Activated CD8-positive, alpha-beta memory T cell treated with anti-CD3 and anti-CD28 coated beads for 36 hours (primary cell): ENCODE measurements at regions not wholly inside any gene's neighbourhood (a gene's known extent, or its start where the extent isn't known, plus 50 kb on each side); places are given as distances from the start of the nearest gene placed in this dataset.

Experiments used
- CTCF ChIA-PET: fragments of 350-600 bp; sonication (Branson Sonifier 250); formaldehyde crosslinking; loops from one replicate; lab custom pipeline; 2021; ENCODE audit warnings: antibody characterized with exemption; lab: Charles Lee
- POLR2A ChIA-PET: fragments of 350-600 bp; sonication (Branson Sonifier 250); formaldehyde crosslinking; loops from one replicate; lab custom pipeline; 2021; ENCODE audit warnings: antibody characterized with exemption; lab: Charles Lee

DNA sequence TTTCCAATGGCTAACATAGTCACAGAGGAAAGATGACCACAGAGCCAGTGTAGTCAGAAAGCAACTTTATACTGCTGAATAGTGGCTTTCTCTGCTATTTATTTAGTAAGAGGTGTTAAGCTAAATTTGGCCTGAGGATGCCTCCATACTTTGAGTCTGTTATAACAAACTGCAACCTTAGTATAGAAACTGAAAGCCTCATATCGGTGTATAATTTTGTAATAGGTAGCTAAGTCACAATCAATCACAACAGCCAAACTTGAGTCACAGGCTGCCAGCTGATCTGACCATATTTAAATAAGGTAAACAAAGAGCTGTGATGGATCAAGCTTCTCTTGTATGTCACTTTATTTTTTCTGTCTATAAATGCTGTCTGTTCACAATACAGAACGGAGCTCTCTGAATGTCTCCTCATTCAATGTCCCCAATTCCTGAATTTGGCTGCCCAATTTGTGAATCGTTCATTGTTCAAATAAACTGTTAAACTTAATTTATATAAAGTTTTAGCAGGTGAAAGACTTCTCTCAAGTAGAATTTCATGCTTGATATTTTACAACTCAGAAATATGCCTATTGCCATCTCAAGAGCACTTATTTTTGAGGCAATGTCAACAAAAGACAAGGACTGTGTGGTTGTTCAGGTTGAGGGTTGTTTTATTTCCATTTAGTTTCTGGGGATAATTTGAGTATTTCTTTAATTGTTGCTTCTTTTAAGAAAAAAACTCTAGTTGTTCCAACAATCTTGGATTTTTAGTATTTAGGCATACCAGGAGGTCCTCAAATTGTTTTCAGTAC is 339.7 kb upstream of the B3GALT2 start:
- POLR2A ChIA-PET: no interaction called here
- CTCF ChIA-PET: interaction anchor here (0.5 kb wide), 1 partner anchor 37 kb away, joined by 3 read pairs; no protein-coding TSS in a partner anchor

DNA sequence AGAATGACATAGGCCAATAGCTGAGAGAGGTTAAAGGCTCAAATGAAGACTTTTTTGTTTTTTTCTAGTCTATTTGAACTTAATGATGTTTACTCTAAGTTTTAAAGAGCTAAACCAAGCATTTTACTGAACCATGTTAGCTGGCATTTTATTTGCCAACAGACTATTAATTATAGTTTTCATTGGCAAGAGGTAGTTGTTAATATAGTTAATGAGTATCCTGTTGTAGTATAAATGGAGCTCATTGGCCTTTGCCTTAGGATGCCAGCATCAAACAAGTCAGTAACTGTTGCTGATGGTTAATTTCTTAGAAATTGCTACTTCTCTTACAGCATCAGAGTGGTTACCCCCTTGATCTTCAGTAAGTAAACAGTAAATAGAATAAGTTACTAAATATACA is 339.0 kb upstream of the B3GALT2 start:
- ChIA-PET CTCF (no interaction called here), POLR2A (no interaction called here)

DNA sequence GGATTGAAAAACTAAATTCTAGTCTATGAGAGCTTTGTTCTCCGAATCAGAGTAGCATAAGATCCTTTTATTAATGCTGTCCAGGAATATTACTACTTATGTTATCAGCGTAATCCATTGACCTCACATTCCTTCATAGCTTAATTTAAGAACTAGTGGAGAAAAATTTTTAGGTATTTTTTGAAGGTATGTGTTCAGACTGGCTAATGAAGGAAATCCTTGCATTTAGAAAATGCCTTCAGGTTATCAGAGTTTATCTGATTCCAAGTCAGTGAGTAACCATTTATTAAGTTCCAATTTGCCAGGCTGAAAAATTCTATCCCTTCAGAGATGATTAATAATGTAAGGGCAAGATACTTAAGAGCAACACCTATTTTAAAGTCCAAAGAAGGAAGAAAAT is 338.2 kb upstream of the B3GALT2 start:
- POLR2A ChIA-PET: no interaction called here
- CTCF ChIA-PET: no interaction called here

GRCh38 chr1:193524021-193524420 is 337.6 kb upstream of the B3GALT2 start:
- ChIA-PET CTCF (no interaction called here), POLR2A (no interaction called here)

DNA sequence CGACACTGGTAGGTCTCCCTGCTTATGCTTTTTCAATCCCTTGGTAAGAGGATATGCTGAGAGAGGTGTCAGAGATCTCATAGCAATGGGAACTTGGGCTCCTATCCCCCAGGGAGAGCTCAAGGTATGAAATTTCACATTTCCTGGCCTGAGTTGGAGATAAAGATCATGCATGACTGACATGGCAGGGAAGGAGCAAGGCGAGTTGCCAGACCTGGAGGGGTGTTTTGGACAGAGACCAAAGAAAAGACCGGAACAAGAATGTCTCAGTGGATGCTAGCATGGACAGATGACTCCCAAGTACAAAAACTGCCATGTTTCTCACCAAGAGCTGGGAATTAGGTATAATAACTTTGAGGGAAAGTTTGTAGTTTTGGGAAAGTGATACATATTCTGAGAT is 334.1 kb upstream of the B3GALT2 start:
- POLR2A ChIA-PET: no interaction called here

GRCh38 chr1:193519922-193520321 is 333.5 kb upstream of the B3GALT2 start:
- CTCF ChIA-PET: no interaction called here

More for the DNA sequence above, 334.1 kb upstream of the B3GALT2 start:
- CTCF ChIA-PET: no interaction called here

GRCh38 chr1:193516755-193517388 is 330.5 kb upstream of the B3GALT2 start:
- ChIA-PET CTCF (no interaction called here), POLR2A (no interaction called here)

More at GRCh38 chr1:193519922-193520321, 333.5 kb upstream of the B3GALT2 start:
- POLR2A ChIA-PET: no interaction called here

GRCh38 chr1:193514397-193514796 is 328.0 kb upstream of the B3GALT2 start:
- POLR2A ChIA-PET: no interaction called here
- CTCF ChIA-PET: no interaction called here

DNA sequence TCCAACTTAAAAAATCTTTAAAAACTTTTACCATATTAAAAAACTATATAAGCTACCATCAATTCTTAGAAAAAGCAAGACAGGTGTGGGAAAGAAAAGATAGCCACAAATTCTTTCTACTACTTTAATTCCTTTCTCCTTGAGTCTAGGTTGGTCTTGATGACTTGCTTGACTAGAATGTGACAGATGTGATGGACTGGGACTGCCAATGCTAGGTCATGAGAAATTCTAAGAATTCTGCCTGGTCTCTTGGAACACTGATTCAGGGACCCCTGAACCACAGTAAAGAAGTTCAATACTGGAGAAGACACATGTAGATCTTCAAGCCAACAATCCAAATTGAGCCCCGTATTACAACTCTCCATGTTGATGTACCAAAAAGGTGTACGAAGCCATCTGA is 326.6 kb upstream of the B3GALT2 start:
- POLR2A ChIA-PET: no interaction called here
- CTCF ChIA-PET: no interaction called here

GRCh38 chr1:193504920-193505319 is 318.5 kb upstream of the B3GALT2 start:
- POLR2A ChIA-PET: no interaction called here
- CTCF ChIA-PET: no interaction called here

- POLR2A ChIA-PET: no interaction called here
- CTCF ChIA-PET: interaction anchor here (1.3 kb wide), 1 partner anchor 9 kb away, joined by 3 read pairs; no protein-coding TSS in a partner anchor
Observed at GRCh38 chr1:193498088-193498655, 311.8 kb upstream of the B3GALT2 start.

GRCh38 chr1:193494368-193494767 is 308.0 kb upstream of the B3GALT2 start:
- ChIA-PET POLR2A (no interaction called here), CTCF (no interaction called here)

DNA sequence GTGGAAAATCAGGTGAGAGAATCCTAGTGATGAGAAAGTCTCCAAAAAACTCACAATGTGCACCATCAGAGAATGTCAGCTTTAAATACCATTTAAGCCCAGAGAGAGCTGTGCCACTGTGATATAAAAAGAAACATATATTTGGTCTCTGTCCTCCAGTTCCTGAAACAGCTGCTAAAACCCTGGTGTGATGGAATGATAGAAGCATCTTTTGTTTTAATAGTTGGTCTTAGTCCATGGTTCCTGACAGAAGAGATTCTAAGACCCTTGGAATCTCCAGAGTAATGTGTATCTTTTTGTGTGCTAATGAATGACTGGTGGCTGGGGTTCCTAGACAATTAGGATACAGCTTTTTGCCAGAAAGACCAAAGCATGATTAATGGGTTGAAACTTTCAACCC is 302.8 kb upstream of the B3GALT2 start:
- CTCF ChIA-PET: interaction anchor here (0.5 to 0.6 kb wide), 2 partner anchors 37 to 75 kb away, joined by 3 read pairs; no protein-coding TSS in a partner anchor
- POLR2A ChIA-PET: no interaction called here

- POLR2A ChIA-PET: no interaction called here
- CTCF ChIA-PET: no interaction called here
Observed at GRCh38 chr1:193487722-193488121, 301.3 kb upstream of the B3GALT2 start.

DNA sequence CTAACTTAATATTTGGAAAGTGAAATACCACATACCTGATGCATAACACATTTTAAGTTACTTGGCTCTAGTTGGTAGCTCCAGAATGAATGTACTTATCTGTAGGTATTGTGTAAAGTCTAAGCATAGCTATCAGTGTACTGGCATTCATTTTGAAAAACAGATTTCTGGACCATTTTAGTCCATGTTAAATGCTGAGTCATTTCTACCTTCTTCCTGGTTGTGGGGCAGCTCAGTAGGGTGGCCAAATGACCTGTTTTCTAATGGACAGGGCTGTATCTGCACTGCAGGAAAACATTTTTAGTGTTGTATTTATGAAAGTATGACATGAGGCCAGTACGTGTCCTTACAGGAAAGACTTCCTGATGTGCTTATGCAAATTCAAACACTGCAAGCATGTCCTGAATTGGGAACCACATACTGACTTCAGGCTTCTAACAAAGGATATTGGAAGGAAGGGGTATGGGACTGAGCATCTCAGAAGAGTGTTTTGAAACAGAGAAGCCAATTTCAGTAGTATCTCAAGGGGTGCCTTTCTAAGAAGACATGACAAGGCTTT is 300.3 kb upstream of the B3GALT2 start:
- CTCF ChIA-PET: no interaction called here

GRCh38 chr1:193480755-193481154 is 294.3 kb upstream of the B3GALT2 start:
- ChIA-PET CTCF (no interaction called here), POLR2A (interaction anchor here (0.5 kb wide), 1 partner anchor 26 kb away, joined by 5 read pairs; no protein-coding TSS in a partner anchor)

More for the DNA sequence above, 300.3 kb upstream of the B3GALT2 start:
- POLR2A ChIA-PET: no interaction called here

- CTCF ChIA-PET: no interaction called here
- POLR2A ChIA-PET: no interaction called here
Observed at GRCh38 chr1:193479187-193479586, 292.8 kb upstream of the B3GALT2 start.

DNA sequence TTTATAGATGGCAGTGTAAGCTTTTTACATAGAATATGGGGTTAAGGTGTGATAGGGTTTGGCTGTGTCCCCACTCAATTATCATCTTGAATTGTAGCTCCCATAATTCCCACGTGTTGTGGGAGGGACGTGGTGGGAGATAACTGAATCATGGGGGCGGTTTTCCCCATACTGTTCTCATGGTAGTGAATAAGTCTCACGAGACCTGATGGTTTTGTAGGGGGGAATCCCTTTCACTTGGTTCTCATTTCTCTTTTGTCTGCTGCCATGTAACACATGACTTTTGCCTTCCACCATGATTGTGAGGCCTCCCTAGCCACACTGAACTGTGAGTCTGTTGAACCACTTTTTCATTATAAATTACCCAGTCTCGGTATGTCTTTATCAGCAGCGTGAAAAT is 290.3 kb upstream of the B3GALT2 start:
- CTCF ChIA-PET: no interaction called here
- POLR2A ChIA-PET: no interaction called here

- CTCF ChIA-PET: no interaction called here
- POLR2A ChIA-PET: no interaction called here
Observed at GRCh38 chr1:193473932-193474331, 287.5 kb upstream of the B3GALT2 start.

DNA sequence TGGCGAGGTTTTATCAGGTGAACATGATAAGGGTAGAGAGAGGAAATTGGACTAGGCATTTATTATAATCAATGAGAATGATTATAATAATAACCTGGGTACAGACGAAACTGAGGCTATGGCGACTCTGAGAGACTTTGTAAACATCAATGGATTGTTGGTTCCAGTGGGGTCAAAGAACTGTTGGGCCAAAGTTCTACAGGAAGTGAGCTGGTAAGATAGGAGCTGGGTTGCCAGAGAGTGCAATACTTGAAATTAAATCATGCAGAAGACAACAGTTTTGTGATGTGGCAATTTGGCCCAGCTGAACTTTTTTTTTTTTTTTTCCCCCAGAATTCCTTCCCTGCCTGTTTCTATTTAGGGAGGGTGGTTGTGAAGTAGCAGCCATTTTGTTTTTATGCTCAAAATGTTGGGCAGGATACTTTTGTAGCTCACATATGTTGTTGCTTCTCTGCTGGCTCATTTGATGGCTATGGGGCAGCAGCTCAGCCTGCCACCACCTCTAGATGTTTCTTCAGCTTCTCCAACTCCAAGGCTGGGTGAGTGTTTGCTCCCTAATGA is 286.5 kb upstream of the B3GALT2 start:
- ChIA-PET CTCF (no interaction called here), POLR2A (no interaction called here)
